SU-DHL-6 (cell line): ENCODE measurements at regions not wholly inside any gene's neighbourhood (a gene's known extent, or its start where the extent isn't known, plus 50 kb on each side); places are given as distances from the start of the nearest gene placed in this dataset.

Experiments used
- CTCF ChIP-seq: fragments of 200-600 bp; sonication (generic); IDR thresholded peaks from one replicate; pipeline ENCODE4 v1.5.1; 2017; ENCODE audit warnings: antibody characterized with exemption, mild to moderate bottlenecking, low read length, moderate library complexity; ENCODE audit not compliant: insufficient read depth, poor library complexity, severe bottlenecking
- EZH2phosphoT487 ChIP-seq: fragments of 200-600 bp; sonication (generic), shearing (Covaris generic); conservative IDR thresholded peaks from 2 replicates; pipeline ENCODE4 v1.6.1; 2018; ENCODE audit warnings: mild to moderate bottlenecking, antibody characterized with exemption, low read length, moderate library complexity, mixed read lengths

- TF ChIP-seq CTCF (no peak), EZH2phosphoT487 (no peak)
These were observed 159.8 kb upstream of the REG3G start for GRCh38 chr2:78865667-78866066.
